Cardiac fibroblast (primary cell): ENCODE measurements at regions not wholly inside any gene's neighbourhood (a gene's known extent, or its start where the extent isn't known, plus 50 kb on each side); places are given as distances from the start of the nearest gene placed in this dataset.
"Not testable (repeated sequence)": the region's sequence is repeated elsewhere in the genome, so short reads cannot be mapped to it uniquely, and the experiment has no call there.

Source experiments
- DNase-seq, 2 donors: peaks; one replicate each; pipeline versions ENCODE4 v3.0.0 to v3.0.0-alpha.2; 2010; ENCODE audit warnings: low read depth in 2 of 2
- H3K4me3 ChIP-seq, 2 donors: replicated peaks in 1 of 2; 1 replicate in 1 of 2; 2 replicates in 1 of 2; pipeline ENCODE4 v1.5.1; 2011; ENCODE audit warnings: low read depth in 2 of 2, low read length in 2 of 2, mild to moderate bottlenecking in 2 of 2, moderate library complexity in 1 of 2
- TF ChIP-seq, protein P1 (sequence below): IDR thresholded peaks from one replicate; pipeline ENCODE4 v1.5.1; 2011; ENCODE audit warnings: low read depth, mild to moderate bottlenecking, low read length, inconsistent platforms

DNA sequence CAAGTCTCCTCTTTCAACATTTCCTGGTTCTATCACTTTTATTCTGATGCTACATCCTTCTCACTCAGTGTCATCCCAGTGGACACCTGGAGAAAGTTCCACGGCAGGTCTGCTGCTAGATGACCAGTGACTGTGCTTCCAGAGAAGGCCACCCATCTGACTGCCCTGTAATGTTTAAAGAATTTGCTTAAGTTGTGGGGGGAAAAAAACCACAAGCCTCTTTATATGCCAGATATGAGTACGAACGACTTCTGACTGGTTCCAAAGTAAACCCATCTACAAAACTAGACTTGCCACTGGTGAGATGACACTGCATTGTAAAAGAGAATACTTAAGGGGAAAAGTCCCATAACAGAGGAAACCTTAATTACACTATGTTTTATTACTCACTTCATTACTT is 69.6 kb upstream of the VWC2 start:
- DNase-seq = no peak

DNA sequence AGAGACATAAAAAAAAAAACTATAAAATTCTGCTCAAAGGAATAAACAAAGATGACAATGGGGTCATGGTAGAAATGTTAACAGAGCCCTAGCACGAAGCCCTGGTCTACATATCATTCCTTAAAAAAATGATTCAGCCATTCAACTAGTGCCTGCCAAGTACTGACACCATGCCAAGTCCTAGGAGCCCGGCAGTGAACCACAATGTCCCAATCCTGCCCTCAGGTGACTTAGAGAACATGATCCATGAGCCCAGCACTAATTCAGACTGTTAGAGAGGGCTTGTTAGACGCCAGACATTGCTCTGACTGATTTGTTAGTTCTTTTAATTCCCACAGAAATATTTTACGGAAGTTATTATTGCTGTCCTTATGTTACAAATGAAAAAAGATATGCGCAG is 67.3 kb upstream of the VWC2 start:
- TF ChIP-seq, protein P1, sequence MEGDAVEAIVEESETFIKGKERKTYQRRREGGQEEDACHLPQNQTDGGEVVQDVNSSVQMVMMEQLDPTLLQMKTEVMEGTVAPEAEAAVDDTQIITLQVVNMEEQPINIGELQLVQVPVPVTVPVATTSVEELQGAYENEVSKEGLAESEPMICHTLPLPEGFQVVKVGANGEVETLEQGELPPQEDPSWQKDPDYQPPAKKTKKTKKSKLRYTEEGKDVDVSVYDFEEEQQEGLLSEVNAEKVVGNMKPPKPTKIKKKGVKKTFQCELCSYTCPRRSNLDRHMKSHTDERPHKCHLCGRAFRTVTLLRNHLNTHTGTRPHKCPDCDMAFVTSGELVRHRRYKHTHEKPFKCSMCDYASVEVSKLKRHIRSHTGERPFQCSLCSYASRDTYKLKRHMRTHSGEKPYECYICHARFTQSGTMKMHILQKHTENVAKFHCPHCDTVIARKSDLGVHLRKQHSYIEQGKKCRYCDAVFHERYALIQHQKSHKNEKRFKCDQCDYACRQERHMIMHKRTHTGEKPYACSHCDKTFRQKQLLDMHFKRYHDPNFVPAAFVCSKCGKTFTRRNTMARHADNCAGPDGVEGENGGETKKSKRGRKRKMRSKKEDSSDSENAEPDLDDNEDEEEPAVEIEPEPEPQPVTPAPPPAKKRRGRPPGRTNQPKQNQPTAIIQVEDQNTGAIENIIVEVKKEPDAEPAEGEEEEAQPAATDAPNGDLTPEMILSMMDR = no peak
- no peak for DNase-seq
- H3K4me3 ChIP-seq = no peak overlapping the region

More for the DNA sequence above, 69.6 kb upstream of the VWC2 start:
- TF ChIP-seq, protein P1 = no peak
- no peak overlapping the region for H3K4me3 ChIP-seq

DNA sequence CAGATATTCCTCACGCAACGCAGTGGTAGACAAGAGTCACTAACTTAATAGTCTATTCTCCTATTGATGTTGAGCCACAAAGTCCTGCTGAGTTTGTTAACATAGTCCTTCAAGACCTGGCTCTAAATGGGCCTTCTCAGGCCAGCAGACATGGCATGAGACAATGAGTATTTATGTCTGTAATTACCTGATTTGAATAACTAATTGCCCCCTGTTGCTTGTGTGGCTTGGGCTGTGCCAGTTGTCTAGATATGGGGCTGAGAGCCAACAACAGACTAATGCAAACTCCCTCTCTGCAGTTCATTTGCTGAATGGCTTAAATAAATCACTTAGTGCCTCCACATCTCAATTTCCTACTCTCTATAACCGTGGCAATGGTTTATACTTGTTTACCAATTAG is 65.5 kb upstream of the VWC2 start:
- DNase-seq = no peak
- TF ChIP-seq, protein P1 = no peak

DNA sequence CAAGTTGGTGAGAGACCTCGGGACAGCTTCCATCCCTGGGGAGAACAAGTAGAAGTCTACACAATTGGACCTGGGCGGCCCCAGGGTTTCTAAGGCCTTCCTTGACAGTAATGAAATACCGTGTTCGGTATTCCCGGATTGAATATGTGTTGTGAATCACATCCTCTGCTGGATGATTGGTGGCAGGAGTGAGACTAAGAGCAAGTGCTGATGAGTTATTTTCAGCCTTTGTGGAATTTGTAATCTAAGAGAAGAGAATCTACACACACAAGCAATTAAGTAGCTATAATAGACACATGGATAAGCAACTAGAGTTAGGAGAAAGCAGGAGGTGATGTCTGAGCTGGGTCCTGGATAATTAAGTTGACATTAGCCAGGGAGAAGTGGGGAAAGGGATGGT is 64.8 kb upstream of the VWC2 start:
- H3K4me3 ChIP-seq = no peak overlapping the region
- DNase-seq = no peak

More for the DNA sequence above, 65.5 kb upstream of the VWC2 start:
- H3K4me3 ChIP-seq = no peak overlapping the region

DNA sequence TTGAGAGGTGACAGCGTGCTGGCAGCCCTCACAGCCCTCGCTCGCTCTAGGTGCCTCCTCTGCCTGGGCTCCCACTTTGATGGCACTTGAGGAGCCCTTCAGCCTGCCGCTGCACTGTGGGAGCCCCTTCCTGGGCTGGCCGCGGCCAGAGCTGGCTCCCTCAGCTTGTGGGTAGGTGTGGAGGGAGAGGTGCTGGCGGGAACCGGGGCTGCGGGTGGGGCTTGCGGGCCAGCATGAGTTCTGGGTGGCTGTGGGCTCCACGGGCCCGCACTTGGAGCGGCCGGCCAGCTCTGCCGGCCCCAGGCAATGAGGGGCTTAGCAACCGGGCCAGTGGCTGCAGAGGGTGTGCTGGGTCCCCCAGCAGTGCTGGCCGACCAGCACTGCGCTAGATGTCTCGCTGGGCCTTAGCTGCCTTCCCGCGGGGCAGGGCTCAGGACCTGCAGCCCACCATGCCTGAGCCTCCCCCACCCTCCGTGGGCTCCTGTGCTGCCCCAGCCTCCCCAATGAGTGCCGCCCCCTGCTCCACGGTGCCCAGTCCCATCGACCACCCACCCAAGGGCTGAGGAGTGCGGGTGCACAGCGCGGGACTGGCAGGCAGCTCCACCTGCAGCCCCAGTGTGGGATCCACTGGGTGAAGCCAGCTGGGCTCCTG is 62.2 kb upstream of the VWC2 start:
- not testable (repeated sequence) for DNase-seq, H3K4me3 ChIP-seq

More for the DNA sequence above, 64.8 kb upstream of the VWC2 start:
- TF ChIP-seq, protein P1 = no peak

DNA sequence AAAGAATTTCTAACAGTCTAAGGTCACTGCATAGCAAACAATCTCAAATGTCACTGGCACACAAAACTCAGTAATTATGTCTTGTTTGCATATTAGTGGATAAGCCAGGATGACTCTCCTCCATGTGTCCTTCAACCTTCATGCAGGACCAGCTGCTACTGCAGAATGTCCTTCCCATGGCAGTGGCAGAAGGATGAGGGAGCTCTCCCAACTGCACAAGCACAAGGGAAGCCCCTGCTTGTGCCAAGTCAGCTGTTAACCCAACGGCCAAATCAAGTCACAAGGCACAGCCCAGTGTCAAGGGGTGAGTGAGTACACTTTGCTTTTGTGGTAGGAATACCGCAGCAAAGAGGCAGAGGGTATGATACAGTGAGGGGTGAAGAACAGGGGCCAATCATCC is 59.3 kb upstream of the VWC2 start:
- DNase-seq = no peak
- TF ChIP-seq, protein P1 = no peak
- no peak overlapping the region for H3K4me3 ChIP-seq

DNA sequence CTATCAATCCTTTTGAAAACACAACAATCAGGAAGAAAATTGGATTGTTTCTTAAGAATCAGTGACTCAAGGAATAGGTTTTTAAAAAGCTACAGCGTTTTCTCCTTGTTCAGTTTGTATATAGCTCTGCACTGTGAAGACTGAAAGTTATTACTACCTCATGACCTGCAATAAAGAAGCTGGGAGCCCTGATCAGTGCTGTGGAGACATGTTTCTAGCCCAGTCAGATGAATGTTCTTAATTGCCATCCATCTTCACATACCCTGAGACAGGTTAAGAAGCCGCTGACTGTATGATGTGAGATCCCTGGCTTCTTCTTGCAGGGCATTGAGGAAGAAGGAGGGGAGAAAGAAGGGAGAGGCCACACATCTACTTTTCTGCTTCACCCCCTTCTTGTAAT is 58.0 kb upstream of the VWC2 start:
- H3K4me3 ChIP-seq = no peak overlapping the region
- TF ChIP-seq, protein P1 = no peak

More for the DNA sequence above, 58.0 kb upstream of the VWC2 start:
- no peak for DNase-seq
